ENCODE measurements at regions not wholly inside any gene's neighbourhood (a gene's known extent, or its start where the extent isn't known, plus 50 kb on each side); places are given as distances from the start of the nearest gene placed in this dataset.

- 90 to 92% methylated on average over 2 of the region's 2 CpGs for WGBS, 2 donors
These were observed 487.0 kb upstream of the RGS18 start for GRCh38 chr1:191671236-191671635.

GRCh38 chr1:191674626-191675179, 483.6 kb upstream of the RGS18 start:
- DNase-seq (no peak), ATAC-seq (ENCODE audit: low FRiP score in 2 of 2) (no peak)
- H3K4me3 ChIP-seq, result no peak overlapping the region
- WGBS, 2 donors, result 30 to 59% methylated on average over 1 of the region's 1 CpG
- no peaks in the 10 kb centered on the region for H3K36me3 ChIP-seq
- TF ChIP-seq EP300 (IDR thresholded peaks at IDR 0.05), result no peak
- TF ChIP-seq POLR2A (IDR thresholded peaks at IDR 0.05), result no peak
- no peak for TF ChIP-seq CTCF (IDR thresholded peaks at IDR 0.05)
- TF ChIP-seq POLR2AphosphoS5 (IDR thresholded peaks at IDR 0.05), result no peak
- no peaks in the 10 kb centered on the region for H3K9me3 ChIP-seq
- H3K4me1 ChIP-seq, result no peaks in the 10 kb centered on the region
- no peaks in the 10 kb centered on the region for H3K27me3 ChIP-seq
- H3K27ac ChIP-seq, result no peak overlapping the region

More at GRCh38 chr1:191671236-191671635, 487.0 kb upstream of the RGS18 start:
- ATAC-seq (ENCODE audit: low FRiP score in 2 of 2) (no peak), DNase-seq (no peak)
- Histone ChIP-seq H3K36me3 (no peaks in the 10 kb centered on the region), H3K27ac (no peak overlapping the region), H3K9me3 (no peaks in the 10 kb centered on the region), H3K27me3 (no peaks in the 10 kb centered on the region), H3K4me1 (no peaks in the 10 kb centered on the region), H3K4me3 (no peak overlapping the region)
- no peak for TF ChIP-seq POLR2AphosphoS5 (IDR thresholded peaks at IDR 0.05)
- no peak for TF ChIP-seq CTCF (IDR thresholded peaks at IDR 0.05)
- TF ChIP-seq POLR2A (IDR thresholded peaks at IDR 0.05), result no peak
- no peak for TF ChIP-seq EP300 (IDR thresholded peaks at IDR 0.05)

GRCh38 chr1:191675856-191676783, 482.1 kb upstream of the RGS18 start:
- Histone ChIP-seq H3K27me3 (no peaks in the 10 kb centered on the region), H3K36me3 (no peaks in the 10 kb centered on the region), H3K4me1 (no peaks in the 10 kb centered on the region), H3K27ac (no peak overlapping the region), H3K4me3 (no peak overlapping the region), H3K9me3 (no peaks in the 10 kb centered on the region)
- WGBS, 2 donors, result 69 to 72% methylated on average over 4 of the region's 4 CpGs
- no peak for DNase-seq
- no peak for TF ChIP-seq POLR2A (IDR thresholded peaks at IDR 0.05)
- no peak for TF ChIP-seq EP300 (IDR thresholded peaks at IDR 0.05)
- no peak for TF ChIP-seq POLR2AphosphoS5 (IDR thresholded peaks at IDR 0.05)
- no peak for TF ChIP-seq CTCF (IDR thresholded peaks at IDR 0.05)
- ATAC-seq (ENCODE audit: low FRiP score in 2 of 2), result no peak

DNA sequence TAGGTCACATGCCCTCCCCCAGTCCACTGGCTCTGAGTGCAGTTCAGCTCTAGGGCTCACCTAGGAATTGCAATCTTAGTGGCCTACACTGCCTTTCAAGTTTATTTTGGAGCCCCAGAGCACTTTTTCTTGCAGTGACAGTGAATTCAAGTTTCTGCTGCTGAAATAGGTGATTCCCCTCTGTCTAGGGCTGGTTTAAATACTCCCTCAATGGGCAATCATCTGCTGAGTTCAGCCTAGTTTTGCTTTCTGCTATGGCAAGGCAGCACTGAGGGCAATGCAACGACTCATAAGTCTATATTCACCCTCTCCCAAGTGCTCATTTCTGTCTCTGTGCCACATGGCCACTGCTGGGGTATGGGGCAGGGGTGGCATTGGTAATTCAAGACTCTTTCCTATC, 472.6 kb upstream of the RGS18 start:
- H3K4me1 ChIP-seq, result no peaks in the 10 kb centered on the region
- H3K9me3 ChIP-seq, result no peaks in the 10 kb centered on the region
- no peak for TF ChIP-seq CTCF (IDR thresholded peaks at IDR 0.05)
- no peak for TF ChIP-seq EP300 (IDR thresholded peaks at IDR 0.05)
- no peak for TF ChIP-seq POLR2A (IDR thresholded peaks at IDR 0.05)
- TF ChIP-seq POLR2AphosphoS5 (IDR thresholded peaks at IDR 0.05), result no peak
- H3K27me3 ChIP-seq, result no peaks in the 10 kb centered on the region
- H3K4me3 ChIP-seq, result no peak overlapping the region
- no peak for DNase-seq
- no peak overlapping the region for H3K27ac ChIP-seq
- WGBS, 2 donors, result 28 to 77% methylated on average over 1 of the region's 1 CpG
- H3K36me3 ChIP-seq, result no peaks in the 10 kb centered on the region
- ATAC-seq (ENCODE audit: low FRiP score in 2 of 2), result no peak

Measured in upper lobe of left lung (tissue), 6 donors.